AG10803 (cell line): ENCODE measurements at regions not wholly inside any gene's neighbourhood (a gene's known extent, or its start where the extent isn't known, plus 50 kb on each side); places are given as distances from the start of the nearest gene placed in this dataset.
A peak's percentile ranks its signal among the peaks of the same experiment; 100 is the strongest.

Experiments
- DNase-seq: peaks from one replicate; pipeline ENCODE4 v3.0.0; 2010; ENCODE audit warnings: low read depth
- H3K4me3 ChIP-seq: 2 replicates; pipeline ENCODE4 v1.5.1; 2011; ENCODE audit warnings: mild to moderate bottlenecking, low read length, control low read depth
- TF ChIP-seq, protein P1 (sequence below): conservative IDR thresholded peaks from 2 replicates; pipeline ENCODE4 v1.5.1; 2011; ENCODE audit warnings: mild to moderate bottlenecking, low read length, control low read depth, inconsistent platforms

DNA sequence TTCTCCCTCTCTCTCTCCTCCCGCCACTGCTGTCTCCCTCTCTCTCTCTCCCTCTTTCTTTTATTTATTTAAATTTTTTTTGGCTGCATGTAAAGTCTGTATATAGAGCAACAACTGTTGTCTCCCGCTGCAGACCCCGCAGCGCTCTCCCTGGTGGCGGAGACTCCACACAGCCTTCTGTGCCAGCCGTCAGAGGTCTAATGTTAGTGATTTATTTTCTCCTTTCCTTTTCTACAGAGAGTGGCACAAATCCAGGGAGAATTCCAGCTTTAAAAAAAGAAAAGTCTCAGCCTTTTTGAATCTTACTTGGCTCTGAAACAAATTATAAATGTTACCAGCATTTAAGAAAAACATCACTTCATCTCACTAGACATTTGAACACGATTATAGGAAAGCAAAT lies 106.2 kb downstream of the FAM9B start:
- H3K4me3 ChIP-seq: no peak overlapping the region
- TF ChIP-seq, protein P1, sequence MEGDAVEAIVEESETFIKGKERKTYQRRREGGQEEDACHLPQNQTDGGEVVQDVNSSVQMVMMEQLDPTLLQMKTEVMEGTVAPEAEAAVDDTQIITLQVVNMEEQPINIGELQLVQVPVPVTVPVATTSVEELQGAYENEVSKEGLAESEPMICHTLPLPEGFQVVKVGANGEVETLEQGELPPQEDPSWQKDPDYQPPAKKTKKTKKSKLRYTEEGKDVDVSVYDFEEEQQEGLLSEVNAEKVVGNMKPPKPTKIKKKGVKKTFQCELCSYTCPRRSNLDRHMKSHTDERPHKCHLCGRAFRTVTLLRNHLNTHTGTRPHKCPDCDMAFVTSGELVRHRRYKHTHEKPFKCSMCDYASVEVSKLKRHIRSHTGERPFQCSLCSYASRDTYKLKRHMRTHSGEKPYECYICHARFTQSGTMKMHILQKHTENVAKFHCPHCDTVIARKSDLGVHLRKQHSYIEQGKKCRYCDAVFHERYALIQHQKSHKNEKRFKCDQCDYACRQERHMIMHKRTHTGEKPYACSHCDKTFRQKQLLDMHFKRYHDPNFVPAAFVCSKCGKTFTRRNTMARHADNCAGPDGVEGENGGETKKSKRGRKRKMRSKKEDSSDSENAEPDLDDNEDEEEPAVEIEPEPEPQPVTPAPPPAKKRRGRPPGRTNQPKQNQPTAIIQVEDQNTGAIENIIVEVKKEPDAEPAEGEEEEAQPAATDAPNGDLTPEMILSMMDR: no peak
- DNase-seq: no peak

DNA sequence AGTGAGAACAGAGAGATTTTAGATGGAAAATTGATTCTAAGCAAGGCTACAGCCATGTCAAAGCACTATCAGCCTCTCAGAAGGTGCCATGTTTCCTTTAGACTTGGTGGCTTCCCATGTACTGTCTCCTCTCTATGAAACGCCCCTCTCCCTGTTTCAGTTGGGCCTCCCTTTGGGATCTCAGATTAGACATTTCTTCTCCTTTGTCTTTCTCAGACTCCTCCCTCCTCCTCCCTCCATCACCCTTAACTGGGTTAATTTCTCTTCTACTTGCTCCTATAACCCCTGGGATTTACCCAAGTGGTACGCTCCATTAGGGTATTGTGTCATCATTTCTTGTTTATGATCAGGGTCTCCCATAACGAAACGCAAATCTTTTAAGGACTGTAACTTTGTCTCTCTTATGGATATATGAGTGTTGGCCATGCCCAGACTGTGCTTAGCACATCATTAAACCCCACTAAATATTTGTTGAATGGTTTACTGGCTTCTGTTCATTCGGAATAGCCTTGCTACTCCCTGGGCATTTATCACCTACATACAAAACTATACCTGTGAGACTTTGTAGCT lies 106.8 kb downstream of the FAM9B start:
- TF ChIP-seq, protein P1: no peak
- no peak overlapping the region for H3K4me3 ChIP-seq
- no peak for DNase-seq

DNA sequence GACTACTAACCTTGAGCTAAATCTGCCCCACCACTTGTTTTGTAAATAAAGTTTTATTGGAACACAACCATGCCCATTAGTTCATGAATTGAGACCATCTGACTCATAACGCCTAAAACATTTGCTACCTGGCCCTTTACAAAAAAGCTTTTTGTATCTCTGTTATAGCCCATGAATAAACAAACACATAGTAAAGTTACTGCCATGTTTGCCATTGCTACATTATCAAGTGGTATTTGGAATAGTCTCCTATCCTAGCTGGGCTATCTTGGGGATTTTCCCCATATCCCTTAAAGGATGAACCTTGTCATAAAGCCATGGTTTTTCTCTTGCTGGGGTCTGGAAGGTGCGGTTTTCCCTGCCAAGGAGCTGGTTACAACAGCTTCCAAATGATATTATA lies 112.3 kb downstream of the FAM9B start:
- no peak for DNase-seq
- TF ChIP-seq, protein P1: no peak
- no peak overlapping the region for H3K4me3 ChIP-seq

DNA sequence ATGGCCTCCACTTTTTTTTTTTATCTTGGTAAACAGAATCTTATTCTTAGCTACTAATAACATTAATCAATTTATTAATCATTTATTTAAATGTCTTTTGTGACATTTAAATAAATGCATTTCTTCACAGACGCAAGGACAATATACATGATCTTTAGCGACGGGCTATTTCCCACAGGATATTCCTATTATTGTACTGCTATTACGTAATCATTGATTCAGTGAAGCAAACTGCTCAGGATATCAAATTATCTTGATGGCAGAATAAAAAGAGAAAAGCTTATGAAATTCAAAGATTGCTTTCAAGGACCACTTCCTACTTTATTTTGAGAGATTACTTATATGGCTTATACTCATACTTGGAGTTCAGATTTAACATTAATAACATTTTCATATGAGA lies 114.1 kb downstream of the FAM9B start:
- DNase-seq: no peak
- TF ChIP-seq, protein P1: no peak
- no peak overlapping the region for H3K4me3 ChIP-seq

DNA sequence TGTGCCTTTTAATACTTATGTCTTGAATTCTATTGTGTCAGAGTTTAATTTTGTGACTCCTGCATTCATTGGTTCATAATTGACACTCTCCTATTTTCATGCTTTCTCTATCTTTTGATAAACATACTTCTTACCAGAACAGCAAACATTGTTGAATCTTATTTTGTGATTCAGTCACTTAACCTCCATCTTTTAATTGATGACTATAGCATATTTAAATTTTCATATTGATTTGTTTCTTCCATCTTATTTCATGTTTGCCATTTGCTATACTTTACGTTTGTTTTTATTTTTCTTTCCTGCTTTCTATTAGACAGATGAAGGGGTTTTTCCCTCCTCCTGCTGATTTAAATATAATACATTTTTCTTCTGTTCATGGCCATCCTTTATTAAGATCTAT lies 115.5 kb upstream of the FAM9A start:
- TF ChIP-seq, protein P1: no peak
- H3K4me3 ChIP-seq: no peak overlapping the region
- no peak for DNase-seq

DNA sequence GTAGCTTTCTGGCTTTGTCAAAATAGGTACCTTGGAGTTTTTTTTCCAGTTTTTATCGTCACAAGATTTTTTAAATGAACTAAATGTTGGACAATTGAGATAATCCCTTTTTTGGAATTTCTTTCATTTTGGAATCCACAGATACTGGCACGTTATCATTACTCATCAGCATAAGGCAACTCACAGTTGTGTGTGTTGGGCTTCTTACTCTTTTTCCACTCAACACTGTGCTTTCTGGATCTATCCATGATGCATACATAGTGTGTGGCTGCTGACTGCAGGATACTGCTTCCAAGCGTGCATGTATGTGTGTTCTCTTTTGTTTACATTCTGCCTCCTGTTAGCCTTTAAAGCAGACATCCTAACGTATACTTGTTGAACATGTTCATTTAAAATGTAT lies 113.5 kb upstream of the FAM9A start:
- no peak overlapping the region for H3K4me3 ChIP-seq
- peak; percentile 1 for DNase-seq
- TF ChIP-seq, protein P1: no peak

DNA sequence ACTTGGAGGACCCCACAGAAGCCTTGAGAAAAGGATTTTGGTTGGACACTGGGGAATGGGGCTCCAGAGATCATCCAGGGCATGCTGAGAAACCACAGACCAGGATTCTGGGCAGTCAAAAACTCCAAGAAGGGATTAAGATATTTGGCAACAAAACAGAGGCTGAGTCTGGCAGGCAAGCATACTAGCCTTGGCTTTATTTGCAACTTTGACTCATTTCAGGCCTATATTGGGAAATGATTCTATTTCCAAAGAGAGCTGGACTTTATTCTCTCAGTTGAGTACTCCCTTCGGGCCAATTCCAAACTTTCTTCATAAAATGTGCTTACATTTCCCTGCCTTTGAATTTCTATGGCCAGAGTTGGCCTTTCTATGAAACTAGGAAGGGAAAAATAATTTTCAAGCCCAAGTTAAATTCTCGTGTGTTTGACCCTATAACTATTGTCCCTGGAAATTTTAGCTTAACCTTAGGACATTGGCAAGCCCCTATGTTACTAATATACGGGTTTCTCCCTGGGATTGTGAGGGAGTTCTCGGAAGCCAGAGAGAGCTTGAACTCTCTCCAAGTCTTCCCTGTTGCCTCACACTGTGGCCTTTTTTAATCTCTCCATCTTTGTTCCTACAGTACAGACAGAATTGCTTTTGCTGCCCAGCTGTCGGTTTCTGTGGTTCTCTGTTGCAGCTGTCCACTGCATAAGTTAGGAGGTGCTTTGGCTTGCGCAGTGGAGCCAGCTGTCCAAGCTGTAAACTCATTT lies 112.6 kb upstream of the FAM9A start:
- TF ChIP-seq, protein P1: no peak
- H3K4me3 ChIP-seq: no peak overlapping the region
- peak; percentile 83 for DNase-seq
